ENCODE measurements at regions not wholly inside any gene's neighbourhood (a gene's known extent, or its start where the extent isn't known, plus 50 kb on each side); places are given as distances from the start of the nearest gene placed in this dataset.

DNA sequence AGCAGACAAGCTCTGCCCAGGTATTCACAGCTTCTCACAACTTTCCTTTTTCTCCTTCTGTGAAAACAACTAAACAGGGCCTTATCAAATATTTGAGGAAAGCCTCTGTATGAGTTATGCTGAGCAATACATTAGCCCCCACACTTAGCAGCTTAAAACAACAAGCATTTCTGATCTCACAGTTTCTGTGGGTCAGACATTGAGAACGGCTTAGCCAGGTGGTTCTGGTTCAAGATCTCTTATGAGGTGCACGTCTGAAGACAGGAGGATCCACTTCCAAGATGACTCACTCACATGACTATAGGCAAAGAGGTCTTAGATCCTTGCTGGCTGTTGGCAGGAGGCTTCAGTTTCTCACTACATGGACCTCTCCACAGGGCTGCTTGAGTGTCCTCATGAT, 181.4 kb upstream of the WSCD1 start:
- Histone ChIP-seq H3K9me3 (peaks cover 0 to 8% (median 0%) of the 10 kb centered on the region in 4 donors), H3K27me3 (peaks cover 0 to 29% (median 0%) of the 10 kb centered on the region in 4 donors), H3K27ac (replicated peaks in 1 of 4) (no peak overlapping the region), H3K4me1 (no peaks in the 10 kb centered on the region), H3K4me3 (no peak overlapping the region), H3K36me3 (no peaks in the 10 kb centered on the region)
- intact Hi-C loops (cut with DNase I), result no loop called here
- TF ChIP-seq POLR2AphosphoS5 (IDR thresholded peaks at IDR 0.05) (no peak), POLR2A (IDR thresholded peaks at IDR 0.05; ENCODE audit: low read depth) (no peak), EP300 (IDR thresholded peaks at IDR 0.05) (no peak)
- TF ChIP-seq, protein P1, sequence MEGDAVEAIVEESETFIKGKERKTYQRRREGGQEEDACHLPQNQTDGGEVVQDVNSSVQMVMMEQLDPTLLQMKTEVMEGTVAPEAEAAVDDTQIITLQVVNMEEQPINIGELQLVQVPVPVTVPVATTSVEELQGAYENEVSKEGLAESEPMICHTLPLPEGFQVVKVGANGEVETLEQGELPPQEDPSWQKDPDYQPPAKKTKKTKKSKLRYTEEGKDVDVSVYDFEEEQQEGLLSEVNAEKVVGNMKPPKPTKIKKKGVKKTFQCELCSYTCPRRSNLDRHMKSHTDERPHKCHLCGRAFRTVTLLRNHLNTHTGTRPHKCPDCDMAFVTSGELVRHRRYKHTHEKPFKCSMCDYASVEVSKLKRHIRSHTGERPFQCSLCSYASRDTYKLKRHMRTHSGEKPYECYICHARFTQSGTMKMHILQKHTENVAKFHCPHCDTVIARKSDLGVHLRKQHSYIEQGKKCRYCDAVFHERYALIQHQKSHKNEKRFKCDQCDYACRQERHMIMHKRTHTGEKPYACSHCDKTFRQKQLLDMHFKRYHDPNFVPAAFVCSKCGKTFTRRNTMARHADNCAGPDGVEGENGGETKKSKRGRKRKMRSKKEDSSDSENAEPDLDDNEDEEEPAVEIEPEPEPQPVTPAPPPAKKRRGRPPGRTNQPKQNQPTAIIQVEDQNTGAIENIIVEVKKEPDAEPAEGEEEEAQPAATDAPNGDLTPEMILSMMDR (IDR thresholded peaks at IDR 0.05), result no peak
- DNase-seq (ENCODE audit: extremely low spot score), result no peak
- WGBS, result 66% methylated on average over 2 of the region's 2 CpGs

DNA sequence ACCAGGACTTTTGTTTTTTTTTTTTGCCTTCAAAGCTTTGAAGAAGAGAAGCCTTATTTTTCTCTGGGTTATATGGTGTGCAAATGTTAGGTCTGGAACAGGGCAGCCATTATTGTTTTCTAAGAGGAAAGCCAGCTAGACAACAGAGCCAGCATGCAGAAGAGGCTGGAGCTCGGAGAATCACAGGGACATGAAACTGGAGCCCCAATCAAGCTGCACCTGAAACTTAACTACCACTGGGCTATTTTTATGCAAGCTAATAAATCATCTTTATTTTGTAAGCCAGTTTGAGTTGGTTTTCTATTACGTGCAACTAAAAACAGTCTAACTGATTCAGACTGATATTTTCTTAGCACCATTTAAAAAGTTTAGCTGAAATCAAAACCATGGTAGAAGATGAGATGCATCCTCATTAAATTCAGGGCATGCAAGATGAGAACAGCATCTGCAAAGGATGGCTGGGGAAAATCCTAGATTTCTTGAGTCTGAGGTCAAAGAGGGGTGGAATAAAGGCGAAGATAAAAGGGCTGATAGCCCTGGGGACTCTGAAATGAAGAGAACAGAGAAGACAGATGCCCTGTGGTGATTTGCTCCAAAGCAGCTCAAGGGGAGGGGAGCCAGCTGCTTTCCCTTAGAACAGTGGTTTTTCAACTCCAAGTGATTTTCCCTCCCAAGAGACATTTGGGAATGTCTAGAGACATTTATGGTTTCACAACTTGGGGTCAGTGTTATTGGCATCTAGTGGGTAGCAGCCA, 177.1 kb upstream of the WSCD1 start:
- Histone ChIP-seq H3K27ac (replicated peaks in 1 of 4) (no peak overlapping the region), H3K4me1 (no peaks in the 10 kb centered on the region), H3K9me3 (peaks cover 0 to 8% (median 0%) of the 10 kb centered on the region in 4 donors), H3K36me3 (no peaks in the 10 kb centered on the region), H3K27me3 (peaks cover 0 to 36% (median 0%) of the 10 kb centered on the region in 4 donors), H3K4me3 (no peak overlapping the region)
- no peak for DNase-seq (ENCODE audit: extremely low spot score)
- 47% methylated on average over 3 of the region's 3 CpGs for WGBS
- TF ChIP-seq POLR2AphosphoS5 (IDR thresholded peaks at IDR 0.05), result no peak
- TF ChIP-seq POLR2A (IDR thresholded peaks at IDR 0.05; ENCODE audit: low read depth), result no peak
- no peak for TF ChIP-seq EP300 (IDR thresholded peaks at IDR 0.05)
- TF ChIP-seq, protein P1 (IDR thresholded peaks at IDR 0.05), result no peak
- intact Hi-C loops (cut with DNase I), result no loop called here

DNA sequence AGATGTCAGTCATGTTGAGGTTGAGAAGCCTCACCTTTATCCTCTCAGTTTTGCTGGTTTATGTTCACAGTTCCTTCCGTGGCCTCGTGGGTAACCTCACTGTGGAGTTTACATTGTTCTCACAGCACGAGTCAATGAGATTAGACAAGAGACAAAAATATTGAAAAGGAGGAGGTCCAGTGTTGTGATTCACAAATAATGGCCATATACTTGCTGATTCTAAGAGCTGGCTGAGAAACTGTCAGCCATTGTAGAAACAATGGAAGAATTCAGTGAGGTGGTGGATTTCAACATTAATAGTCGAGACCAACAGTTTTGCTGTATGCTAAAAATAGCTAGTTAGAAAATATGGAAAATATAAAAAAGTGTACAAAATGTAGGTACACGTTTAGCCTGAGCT, 176.4 kb upstream of the WSCD1 start:
- Histone ChIP-seq H3K36me3 (no peaks in the 10 kb centered on the region), H3K4me3 (no peak overlapping the region), H3K4me1 (no peaks in the 10 kb centered on the region), H3K9me3 (peaks cover 0 to 8% (median 0%) of the 10 kb centered on the region in 4 donors), H3K27ac (replicated peaks in 1 of 4) (no peak overlapping the region), H3K27me3 (peaks cover 0 to 39% (median 0%) of the 10 kb centered on the region in 4 donors)
- DNase-seq (ENCODE audit: extremely low spot score), result no peak
- WGBS, result 27% methylated on average over 5 of the region's 5 CpGs
- no peak for TF ChIP-seq POLR2AphosphoS5 (IDR thresholded peaks at IDR 0.05)
- TF ChIP-seq, protein P1 (IDR thresholded peaks at IDR 0.05), result no peak
- no peak for TF ChIP-seq POLR2A (IDR thresholded peaks at IDR 0.05; ENCODE audit: low read depth)
- no peak for TF ChIP-seq EP300 (IDR thresholded peaks at IDR 0.05)
- intact Hi-C loops (cut with DNase I), result no loop called here

DNA sequence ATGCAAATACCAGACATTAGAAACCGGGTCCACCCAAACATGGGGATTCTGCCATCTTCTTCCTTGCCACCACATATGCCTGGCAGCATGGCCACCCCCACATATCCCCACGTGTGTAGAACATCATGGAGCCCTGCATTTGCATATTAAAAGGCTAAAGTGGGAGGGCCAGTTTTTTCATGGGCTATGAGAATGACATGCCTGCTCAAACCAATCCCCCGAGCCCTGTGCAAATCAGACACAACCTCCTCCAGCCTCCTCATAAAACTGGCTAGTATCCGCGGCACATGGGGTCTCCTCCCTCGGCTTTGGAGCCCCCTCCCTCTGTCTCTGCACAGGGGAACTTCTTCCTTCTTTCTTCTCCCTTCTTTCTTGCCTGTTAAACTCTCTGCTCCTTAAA, 174.9 kb upstream of the WSCD1 start:
- H3K4me3 ChIP-seq, result no peak overlapping the region
- no peak for DNase-seq (ENCODE audit: extremely low spot score)
- no peaks in the 10 kb centered on the region for H3K4me1 ChIP-seq
- peaks cover 0 to 49% (median 0%) of the 10 kb centered on the region in 4 donors for H3K27me3 ChIP-seq
- no peak for TF ChIP-seq EP300 (IDR thresholded peaks at IDR 0.05)
- no peak for TF ChIP-seq POLR2AphosphoS5 (IDR thresholded peaks at IDR 0.05)
- TF ChIP-seq, protein P1 (IDR thresholded peaks at IDR 0.05), result no peak
- TF ChIP-seq POLR2A (IDR thresholded peaks at IDR 0.05; ENCODE audit: low read depth), result no peak
- 72% methylated on average over 6 of the region's 6 CpGs for WGBS
- no peak overlapping the region for H3K27ac ChIP-seq (replicated peaks in 1 of 4)
- intact Hi-C loops (cut with DNase I), result no loop called here
- H3K9me3 ChIP-seq, result peaks cover 0 to 8% (median 0%) of the 10 kb centered on the region in 4 donors
- no peaks in the 10 kb centered on the region for H3K36me3 ChIP-seq

Measured in esophagus muscularis mucosa (tissue), 4 donors.